Left ventricle myocardium inferior (tissue), 1 donor: ENCODE measurements at regions not wholly inside any gene's neighbourhood (a gene's known extent, or its start where the extent isn't known, plus 50 kb on each side); places are given as distances from the start of the nearest gene placed in this dataset.
A peak's percentile ranks its signal among the peaks of the same experiment; 100 is the strongest.
"Not testable (repeated sequence)": the region's sequence is repeated elsewhere in the genome, so short reads cannot be mapped to it uniquely, and the experiment has no call there.

Source experiments
- DNase-seq: peaks from one replicate; pipeline ENCODE4 v3.0.0-alpha.2; 2020
- H3K27ac ChIP-seq: fragments of 200-600 bp; replicated peaks from 2 replicates; pipeline ENCODE4 v1.8.0; 2021
- H3K27me3 ChIP-seq: fragments of 200-600 bp; 2 replicates; pipeline ENCODE4 v1.8.0; 2021; ENCODE audit warnings: low read depth
- H3K36me3 ChIP-seq: fragments of 200-600 bp; 2 replicates; pipeline ENCODE4 v1.8.0; 2021
- H3K4me1 ChIP-seq: fragments of 200-600 bp; 2 replicates; pipeline ENCODE4 v1.8.0; 2021
- H3K4me3 ChIP-seq: fragments of 200-600 bp; 2 replicates; pipeline ENCODE4 v1.8.0; 2021; ENCODE audit warnings: mild to moderate bottlenecking, moderate library complexity
- H3K9me3 ChIP-seq: fragments of 200-600 bp; replicated peaks from 2 replicates; pipeline ENCODE4 v1.8.0; 2021
- intact Hi-C: fragments of 100-400 bp; cut with micrococcal nuclease; formaldehyde crosslinking; loops from one replicate; pipeline ENCODE4 v1.11.0; 2022
- TF ChIP-seq, protein P1 (sequence below): fragments of 200-600 bp; IDR thresholded peaks from 2 replicates; pipeline ENCODE4 v1.8.0; 2021; ENCODE audit warnings: antibody characterized with exemption, mild to moderate bottlenecking, borderline replicate concordance
- donor health status: DM: no; HTN: yes; CAD: no; lungs with severe emphysema.

DNA sequence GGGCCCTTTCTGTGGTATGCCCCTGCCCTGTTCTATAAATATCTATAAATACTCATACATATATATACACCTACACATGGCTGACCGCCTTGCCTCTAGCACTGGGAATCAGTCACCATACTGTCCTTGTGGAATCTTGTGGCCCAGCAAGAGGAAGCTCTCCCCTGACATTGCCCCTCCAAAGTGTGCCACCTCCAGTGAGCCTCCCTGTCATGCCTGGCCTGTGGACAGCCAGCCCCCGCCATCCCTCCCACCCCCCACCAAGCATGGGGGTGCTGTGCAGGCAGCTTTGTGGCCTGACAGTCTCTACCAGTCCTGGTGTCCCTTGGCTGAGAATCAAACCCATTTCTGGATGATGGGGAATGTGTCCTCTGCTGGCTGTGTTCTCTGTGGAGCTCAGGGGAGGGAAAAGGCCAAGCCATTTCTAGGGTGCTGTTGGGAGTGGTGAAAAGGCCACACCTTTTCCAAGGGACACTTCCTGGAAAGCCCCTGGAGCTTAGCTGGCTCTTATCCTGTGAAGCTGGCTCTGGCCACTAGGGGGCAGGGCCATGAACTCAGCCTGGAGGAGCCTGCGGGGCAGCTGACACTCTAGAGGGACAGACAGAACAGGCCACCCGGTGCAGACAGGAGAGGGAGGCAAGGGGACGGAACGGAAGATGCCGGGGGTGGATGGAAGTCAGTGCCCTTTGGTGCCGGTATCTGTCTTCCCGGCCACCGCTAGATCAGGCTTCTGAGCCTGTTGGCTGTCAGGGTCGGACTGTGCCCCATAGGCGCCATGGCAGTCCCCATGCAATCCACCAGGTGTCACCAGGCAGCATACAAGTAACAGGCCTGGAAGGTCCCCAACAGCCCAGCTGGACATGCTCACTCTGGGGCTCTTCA lies 167.2 kb downstream of the TBC1D2B start:
- H3K4me1 ChIP-seq, intact Hi-C loops, H3K27me3 ChIP-seq, H3K9me3 ChIP-seq, H3K36me3 ChIP-seq: not testable (repeated sequence)
- peak; percentile 74 for DNase-seq
- Histone ChIP-seq H3K4me3 (peak overlapping the region; percentile 56), H3K27ac (peak overlapping the region; percentile 63)
- TF ChIP-seq, protein P1, sequence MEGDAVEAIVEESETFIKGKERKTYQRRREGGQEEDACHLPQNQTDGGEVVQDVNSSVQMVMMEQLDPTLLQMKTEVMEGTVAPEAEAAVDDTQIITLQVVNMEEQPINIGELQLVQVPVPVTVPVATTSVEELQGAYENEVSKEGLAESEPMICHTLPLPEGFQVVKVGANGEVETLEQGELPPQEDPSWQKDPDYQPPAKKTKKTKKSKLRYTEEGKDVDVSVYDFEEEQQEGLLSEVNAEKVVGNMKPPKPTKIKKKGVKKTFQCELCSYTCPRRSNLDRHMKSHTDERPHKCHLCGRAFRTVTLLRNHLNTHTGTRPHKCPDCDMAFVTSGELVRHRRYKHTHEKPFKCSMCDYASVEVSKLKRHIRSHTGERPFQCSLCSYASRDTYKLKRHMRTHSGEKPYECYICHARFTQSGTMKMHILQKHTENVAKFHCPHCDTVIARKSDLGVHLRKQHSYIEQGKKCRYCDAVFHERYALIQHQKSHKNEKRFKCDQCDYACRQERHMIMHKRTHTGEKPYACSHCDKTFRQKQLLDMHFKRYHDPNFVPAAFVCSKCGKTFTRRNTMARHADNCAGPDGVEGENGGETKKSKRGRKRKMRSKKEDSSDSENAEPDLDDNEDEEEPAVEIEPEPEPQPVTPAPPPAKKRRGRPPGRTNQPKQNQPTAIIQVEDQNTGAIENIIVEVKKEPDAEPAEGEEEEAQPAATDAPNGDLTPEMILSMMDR = peak; percentile 81

DNA sequence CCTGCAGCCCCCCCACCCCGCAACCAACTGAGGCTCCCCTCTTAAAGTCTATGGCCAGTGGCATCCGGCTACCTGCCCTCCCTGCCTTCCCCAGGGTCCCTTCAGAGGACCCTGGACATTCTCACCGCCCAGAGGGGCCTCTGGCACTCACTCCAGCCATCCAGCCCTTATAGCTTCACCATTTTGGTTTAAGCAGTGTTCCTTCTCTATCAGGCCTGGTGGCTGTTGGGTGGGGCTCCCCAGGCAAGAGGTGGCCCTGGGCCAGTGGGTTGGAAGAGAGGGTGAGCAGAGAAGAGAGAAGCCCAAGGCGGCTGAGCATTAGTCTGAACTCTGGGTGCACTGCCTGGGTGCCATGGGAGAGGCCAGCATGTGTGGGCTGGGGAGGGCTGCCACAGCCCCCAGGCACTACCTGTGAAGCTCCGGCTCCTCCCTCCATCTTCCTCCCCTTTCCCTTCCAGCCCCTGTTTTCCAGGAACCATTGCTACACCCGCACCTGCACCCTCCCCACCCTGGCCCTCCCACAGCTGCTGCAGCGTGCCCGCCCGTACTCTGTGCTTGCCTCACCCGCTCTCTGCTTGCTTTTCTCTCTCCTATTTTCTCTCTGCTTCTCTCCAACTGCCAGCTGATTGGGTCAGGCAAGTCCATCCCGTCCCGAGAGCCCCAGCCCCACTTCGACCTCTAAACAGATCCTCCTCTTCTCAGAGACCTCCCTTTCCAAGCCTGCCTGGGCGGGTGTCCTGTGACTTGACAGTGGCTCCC lies 168.2 kb downstream of the TBC1D2B start:
- TF ChIP-seq, protein P1 = no peak
- DNase-seq = no peak
- Histone ChIP-seq H3K4me3 (no peak overlapping the region), H3K27me3 (peaks cover 5% of the 10 kb centered on the region), H3K4me1 (no peaks in the 10 kb centered on the region), H3K9me3 (no peaks in the 10 kb centered on the region), H3K27ac (no peak overlapping the region), H3K36me3 (no peaks in the 10 kb centered on the region)
- intact Hi-C loops = no loop called here

DNA sequence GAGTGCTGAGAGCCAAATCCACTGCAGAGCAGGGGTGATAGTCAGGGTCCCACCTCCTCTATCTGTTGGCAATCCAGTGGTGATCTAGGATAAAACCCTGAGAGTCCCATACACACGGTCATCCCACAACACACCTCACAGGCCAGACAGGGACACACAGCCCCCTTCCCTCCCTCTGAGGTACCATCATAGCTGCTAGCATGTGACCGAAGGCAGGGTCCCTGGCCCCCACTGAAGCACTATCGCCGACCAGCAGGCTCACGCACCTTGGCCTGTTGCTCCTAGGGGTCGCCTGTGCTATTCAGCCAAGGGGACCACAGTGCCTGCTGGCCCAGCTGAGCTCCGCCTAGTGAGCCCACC lies 168.8 kb downstream of the TBC1D2B start:
- H3K36me3 ChIP-seq, H3K27me3 ChIP-seq, H3K9me3 ChIP-seq, H3K27ac ChIP-seq, H3K4me3 ChIP-seq, intact Hi-C loops, DNase-seq, H3K4me1 ChIP-seq: not testable (repeated sequence)

DNA sequence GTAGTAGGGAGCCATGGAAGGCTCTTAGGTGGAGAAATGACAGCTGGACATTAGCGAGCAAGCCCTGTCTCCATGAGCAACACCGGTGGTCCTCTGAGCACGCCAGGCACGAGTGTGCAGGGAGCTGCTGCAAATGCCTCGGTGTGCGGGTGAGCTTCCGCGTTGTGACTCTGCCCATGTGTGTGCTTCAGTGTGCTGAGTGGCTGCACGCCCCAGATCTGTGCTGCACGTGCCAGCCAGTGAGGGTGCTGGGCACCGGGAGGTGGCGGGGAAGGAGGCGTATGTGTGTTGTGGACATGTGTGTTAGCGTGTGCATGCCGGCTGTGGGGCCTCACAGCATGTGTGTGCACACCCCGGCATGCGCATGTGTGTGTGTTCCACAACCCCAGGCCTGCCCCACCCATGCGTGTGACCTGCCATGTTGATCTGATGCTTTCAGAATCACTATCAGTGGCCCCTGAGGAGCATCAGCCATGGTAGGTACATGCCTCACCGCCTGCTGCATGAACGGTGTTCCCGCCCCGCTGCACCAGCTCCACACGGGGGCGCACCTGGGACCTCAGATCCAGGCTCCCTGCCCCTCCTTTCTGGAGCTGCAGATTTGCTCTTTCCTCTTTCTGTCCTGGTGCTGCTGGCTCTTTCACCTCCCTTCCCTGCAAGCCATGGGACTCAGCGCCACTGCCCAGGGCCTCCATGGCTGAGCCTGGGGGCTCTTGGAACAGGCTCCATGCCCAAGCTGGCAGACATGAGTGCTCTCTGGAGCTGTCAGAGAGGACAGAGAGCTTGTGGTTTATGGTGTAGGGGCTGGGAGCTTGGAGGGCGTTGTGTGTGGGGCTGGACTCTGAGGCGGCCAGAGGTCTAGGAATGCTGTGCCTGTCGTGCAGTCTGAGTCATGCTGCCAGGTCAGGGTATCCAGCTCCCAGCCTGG lies 169.4 kb downstream of the TBC1D2B start:
- H3K27me3 ChIP-seq = peaks cover 5% of the 10 kb centered on the region
- H3K36me3 ChIP-seq = no peaks in the 10 kb centered on the region
- no peaks in the 10 kb centered on the region for H3K4me1 ChIP-seq
- intact Hi-C loops = no loop called here
- TF ChIP-seq, protein P1 = peak; percentile 48
- DNase-seq = no peak
- no peak overlapping the region for H3K27ac ChIP-seq
- no peaks in the 10 kb centered on the region for H3K9me3 ChIP-seq
- no peak overlapping the region for H3K4me3 ChIP-seq

DNA sequence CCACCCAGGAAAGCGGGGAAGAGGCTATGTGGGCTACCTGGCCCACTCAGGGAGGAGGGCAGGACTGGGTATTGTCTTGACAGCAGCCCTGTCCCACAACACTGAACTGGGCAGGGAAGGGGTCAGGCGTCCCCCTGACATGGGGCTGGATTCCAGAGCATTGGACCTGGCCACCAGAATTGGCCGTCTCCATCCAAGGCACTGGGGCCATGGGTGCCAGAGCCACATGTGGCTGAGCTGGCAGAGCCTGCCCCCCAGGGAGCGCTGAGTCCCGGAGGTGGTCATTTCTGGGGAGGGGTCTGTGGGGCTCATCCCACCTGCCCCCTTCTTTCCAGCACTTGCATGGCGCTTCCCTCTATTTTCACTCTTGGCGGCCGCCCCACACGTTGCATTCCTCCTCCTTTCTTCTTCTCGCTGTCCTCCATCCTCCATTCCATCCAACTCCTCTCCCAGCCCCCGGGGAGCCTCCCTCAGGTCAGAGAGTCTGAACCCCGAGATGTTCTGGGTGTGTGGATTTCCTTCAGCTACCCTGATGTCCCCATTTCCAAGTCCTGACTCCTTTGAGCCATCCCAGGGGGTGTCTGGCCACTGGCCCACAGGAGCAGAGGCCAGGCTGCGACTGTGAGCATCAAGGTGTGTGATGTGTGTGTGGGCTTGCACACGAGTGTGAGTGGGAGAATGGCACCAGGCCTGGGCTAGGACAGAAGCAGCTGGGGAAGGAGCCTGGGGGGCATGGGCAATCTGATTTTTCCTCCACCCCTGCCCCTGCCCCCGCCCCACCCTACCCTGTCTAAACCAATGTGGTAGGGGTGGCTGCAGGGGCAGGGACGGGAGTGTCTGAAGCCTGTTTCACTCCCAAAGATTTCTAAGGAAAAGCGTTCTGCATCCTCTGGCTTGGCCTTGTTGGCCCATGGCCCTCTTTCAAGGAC lies 171.2 kb downstream of the TBC1D2B start:
- intact Hi-C loops, H3K9me3 ChIP-seq, H3K27me3 ChIP-seq, H3K4me3 ChIP-seq, H3K4me1 ChIP-seq, DNase-seq, H3K27ac ChIP-seq, H3K36me3 ChIP-seq: not testable (repeated sequence)
